Neuronal stem cell (in vitro differentiated cells): ENCODE measurements at regions not wholly inside any gene's neighbourhood (a gene's known extent, or its start where the extent isn't known, plus 50 kb on each side); places are given as distances from the start of the nearest gene placed in this dataset.

Experiments
- DNase-seq: peaks from one replicate; pipeline ENCODE4 v3.0.0-alpha.2; 2013; ENCODE audit warnings: low spot score
- H2AFZ ChIP-seq: one replicate; pipeline ENCODE4 v1.6.1; 2013; ENCODE audit warnings: mild to moderate bottlenecking, low read length, inconsistent platforms
- H2AK5ac ChIP-seq: 2 replicates; pipeline ENCODE4 v1.6.1; 2013; ENCODE audit warnings: low read depth, mild to moderate bottlenecking, inconsistent platforms, low read length, moderate library complexity, mixed read lengths
- H2BK120ac ChIP-seq: 2 replicates; pipeline ENCODE4 v1.6.1; 2013; ENCODE audit warnings: low read depth, mild to moderate bottlenecking, inconsistent platforms, low read length, moderate library complexity, mixed read lengths
- H2BK12ac ChIP-seq: one replicate; pipeline ENCODE4 v1.6.1; 2013; ENCODE audit warnings: low read length, inconsistent platforms
- H2BK15ac ChIP-seq: 2 replicates; pipeline ENCODE4 v1.6.1; 2013; ENCODE audit warnings: mild to moderate bottlenecking, low read length, inconsistent platforms, mixed read lengths
- H2BK5ac ChIP-seq: one replicate; pipeline ENCODE4 v1.6.1; 2013; ENCODE audit warnings: inconsistent platforms, mild to moderate bottlenecking, low read length, moderate library complexity
- H3K14ac ChIP-seq: one replicate; pipeline ENCODE4 v1.6.1; 2013; ENCODE audit warnings: low read length, inconsistent platforms
- H3K18ac ChIP-seq: 2 replicates; pipeline ENCODE4 v1.6.1; 2013; ENCODE audit warnings: low read length, inconsistent platforms
- H3K23ac ChIP-seq: 2 replicates; pipeline ENCODE4 v1.6.1; 2013; ENCODE audit warnings: low read depth, mild to moderate bottlenecking, mixed read lengths, low read length, inconsistent platforms; ENCODE audit not compliant: poor library complexity
- H3K27ac ChIP-seq: replicated peaks from 3 replicates; pipeline ENCODE4 v1.5.1; 2013; ENCODE audit warnings: low read length, inconsistent platforms
- H3K27me3 ChIP-seq, 3 experiments: 2 replicates each; pipeline ENCODE4 v1.6.1; 2013; ENCODE audit warnings: low read length in 3 of 3, mild to moderate bottlenecking in 2 of 3, inconsistent platforms in 1 of 3, low read depth in 1 of 3, mixed read lengths in 1 of 3, moderate library complexity in 1 of 3; ENCODE audit not compliant: control insufficient read depth in 3 of 3, insufficient read depth in 3 of 3
- H3K36me3 ChIP-seq, 2 donors: replicated peaks in 1 of 2; 2 replicates each; pipeline ENCODE4 v1.6.1; 2013; ENCODE audit warnings: low read length in 2 of 2; ENCODE audit not compliant: control insufficient read depth in 2 of 2, insufficient read depth in 2 of 2
- H3K4ac ChIP-seq: 2 replicates; pipeline ENCODE4 v1.6.1; 2013; ENCODE audit warnings: inconsistent platforms, mild to moderate bottlenecking, low read length, moderate library complexity
- H3K4me1 ChIP-seq, 2 donors: 1 replicate in 1 of 2; 2 replicates in 1 of 2; pipeline ENCODE4 v1.6.1; 2013; ENCODE audit warnings: low read length in 2 of 2, low read depth in 1 of 2; ENCODE audit not compliant: control insufficient read depth in 2 of 2, insufficient read depth in 1 of 2
- H3K4me2 ChIP-seq: one replicate; pipeline ENCODE4 v1.6.1; 2013; ENCODE audit warnings: mild to moderate bottlenecking, low read length, inconsistent platforms; ENCODE audit not compliant: insufficient read depth, poor library complexity, severe bottlenecking
- H3K4me3 ChIP-seq, 2 donors: 2 replicates each; pipeline ENCODE4 v1.5.1; 2013; ENCODE audit warnings: low read length in 2 of 2, mild to moderate bottlenecking in 2 of 2, inconsistent platforms in 1 of 2, moderate library complexity in 1 of 2
- H3K79me1 ChIP-seq: one replicate; pipeline ENCODE4 v1.6.1; 2013; ENCODE audit warnings: low read depth, mild to moderate bottlenecking, inconsistent platforms, low read length, moderate library complexity
- H3K9ac ChIP-seq: one replicate; pipeline ENCODE4 v1.6.1; 2013; ENCODE audit warnings: mild to moderate bottlenecking, low read depth, low read length, inconsistent platforms; ENCODE audit not compliant: poor library complexity
- H3K9me3 ChIP-seq, 2 donors: replicated peaks in 1 of 2; 2 replicates each; pipeline versions ENCODE3 to v1.6.1; 2013; ENCODE audit warnings: low read length in 2 of 2, mild to moderate bottlenecking in 2 of 2, inconsistent platforms in 1 of 2, low read depth in 1 of 2, mixed read lengths in 1 of 2, moderate library complexity in 1 of 2; ENCODE audit not compliant: control insufficient read depth in 2 of 2, insufficient read depth in 1 of 2
- H4K8ac ChIP-seq: one replicate; pipeline ENCODE4 v1.6.1; 2013; ENCODE audit warnings: low read depth, mild to moderate bottlenecking, inconsistent platforms, low read length, moderate library complexity
- H4K91ac ChIP-seq: one replicate; pipeline ENCODE4 v1.6.1; 2013; ENCODE audit warnings: low read length, low read depth, mild to moderate bottlenecking, inconsistent platforms; ENCODE audit not compliant: poor library complexity
- WGBS, 2 donors: extraction: QIAGEN DNeasy Blood & Tissue Kit; methylation state at CpG; one replicate each; pipeline ENCODE4 v1.1.7; 2013; ENCODE audit warnings: missing lambda C conversion rate in 2 of 2, mixed read lengths in 1 of 2; ENCODE audit not compliant: insufficient read length in 2 of 2, insufficient replicate concordance in 1 of 2; ENCODE audit errors: extremely low coverage in 2 of 2; 5-methylcytosine and 5-hydroxymethylcytosine counted together

DNA sequence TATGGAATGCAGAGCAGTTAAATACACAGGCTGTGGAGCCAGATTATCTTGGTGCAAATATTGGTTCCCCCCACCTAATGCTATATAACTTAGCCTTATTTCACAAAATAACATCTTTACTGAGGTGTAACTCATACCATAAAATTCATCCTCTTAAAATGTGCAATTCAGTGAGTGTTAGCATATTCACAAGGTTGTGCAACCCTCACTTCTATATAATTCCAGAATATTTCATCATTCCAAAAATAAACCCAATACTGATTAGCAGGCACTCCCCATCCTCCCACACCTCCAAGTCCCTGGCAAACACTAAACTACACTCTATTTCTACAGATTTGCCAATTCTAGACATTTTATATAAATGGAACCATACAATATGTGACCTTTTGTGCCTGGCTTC, 116.3 kb upstream of the CNTN1 start:
- no peak overlapping the region for H3K9ac ChIP-seq
- no peaks in the 10 kb centered on the region for H3K9me3 ChIP-seq
- H3K4ac ChIP-seq: no peak overlapping the region
- no peak overlapping the region for H4K91ac ChIP-seq
- no peak overlapping the region for H3K23ac ChIP-seq
- H2AFZ ChIP-seq: no peak overlapping the region
- H3K4me3 ChIP-seq: no peak overlapping the region
- no peak overlapping the region for H2BK120ac ChIP-seq
- no peaks in the 10 kb centered on the region for H3K4me1 ChIP-seq
- H3K27me3 ChIP-seq: no peaks in the 10 kb centered on the region
- H3K27ac ChIP-seq: no peak overlapping the region
- no peak overlapping the region for H2BK15ac ChIP-seq
- H3K4me2 ChIP-seq: no peak overlapping the region
- H3K79me1 ChIP-seq: no peaks in the 10 kb centered on the region
- no peak overlapping the region for H2AK5ac ChIP-seq
- no peak overlapping the region for H2BK5ac ChIP-seq
- no peaks in the 10 kb centered on the region for H3K36me3 ChIP-seq
- H3K14ac ChIP-seq: no peak overlapping the region
- H2BK12ac ChIP-seq: no peak overlapping the region
- no peak overlapping the region for H3K18ac ChIP-seq
- H4K8ac ChIP-seq: no peak overlapping the region
- no peak for DNase-seq

DNA sequence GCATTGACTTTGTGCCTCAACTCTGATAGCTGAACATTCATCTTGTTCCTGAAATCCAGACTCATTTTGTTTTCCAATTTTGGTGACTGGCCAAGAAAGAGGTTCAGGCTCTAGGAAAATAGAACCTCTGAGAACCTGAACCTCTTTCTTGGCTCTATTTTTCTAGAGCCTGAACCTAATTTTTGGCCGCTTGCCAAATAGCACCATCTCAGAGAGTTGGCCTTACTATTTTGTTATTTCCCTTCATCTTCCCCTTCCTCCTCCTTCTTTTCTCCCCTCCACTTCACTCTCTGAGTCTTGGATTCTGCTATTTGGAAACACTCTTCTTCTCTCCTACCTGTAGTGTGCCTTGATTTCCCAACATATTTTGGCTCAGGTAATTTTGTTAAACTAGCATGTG, 114.4 kb upstream of the CNTN1 start:
- no peak overlapping the region for H3K14ac ChIP-seq
- H2AFZ ChIP-seq: no peak overlapping the region
- H3K9me3 ChIP-seq: peaks cover 2 to 4% of the 10 kb centered on the region in 2 donors
- H2BK12ac ChIP-seq: no peak overlapping the region
- H2AK5ac ChIP-seq: no peak overlapping the region
- no peaks in the 10 kb centered on the region for H3K36me3 ChIP-seq
- H2BK15ac ChIP-seq: no peak overlapping the region
- H3K4ac ChIP-seq: no peak overlapping the region
- H2BK120ac ChIP-seq: no peak overlapping the region
- H3K9ac ChIP-seq: no peak overlapping the region
- DNase-seq: no peak
- H4K8ac ChIP-seq: no peak overlapping the region
- no peak overlapping the region for H3K23ac ChIP-seq
- no peaks in the 10 kb centered on the region for H3K79me1 ChIP-seq
- no peak overlapping the region for H4K91ac ChIP-seq
- H2BK5ac ChIP-seq: no peak overlapping the region
- no CpG with 5 or more reads among the region's 1 CpG for WGBS, 2 donors
- H3K27ac ChIP-seq: no peak overlapping the region
- H3K18ac ChIP-seq: no peak overlapping the region
- no peaks in the 10 kb centered on the region for H3K4me1 ChIP-seq
- no peak overlapping the region for H3K4me3 ChIP-seq
- H3K4me2 ChIP-seq: no peak overlapping the region
- H3K27me3 ChIP-seq: no peaks in the 10 kb centered on the region

DNA sequence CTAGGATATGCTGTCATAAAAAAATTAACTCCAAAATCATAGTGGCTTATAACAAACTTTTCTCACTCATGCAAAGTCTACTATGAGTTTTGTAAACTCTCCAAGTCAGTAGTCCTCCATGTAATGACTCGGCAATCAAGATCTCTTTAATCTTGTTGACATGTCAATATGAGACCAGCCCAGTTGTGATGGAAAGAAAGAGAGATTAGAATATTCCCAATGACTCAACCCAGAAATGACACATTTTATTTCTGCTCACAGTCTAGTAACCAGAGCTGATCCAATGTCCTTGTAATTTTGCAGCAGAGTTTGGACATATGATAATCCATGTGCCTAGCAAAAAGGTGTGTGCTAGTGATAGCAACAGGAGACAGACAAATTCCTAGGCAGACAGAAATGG, 112.6 kb upstream of the CNTN1 start:
- Histone ChIP-seq H3K9me3 (peaks cover 2 to 4% of the 10 kb centered on the region in 2 donors), H3K18ac (no peak overlapping the region), H3K36me3 (no peaks in the 10 kb centered on the region), H3K4me3 (no peak overlapping the region), H2AK5ac (no peak overlapping the region), H3K4me2 (no peak overlapping the region), H3K27ac (no peak overlapping the region), H2BK5ac (no peak overlapping the region), H3K9ac (no peak overlapping the region), H3K14ac (no peak overlapping the region), H3K23ac (no peak overlapping the region), H4K8ac (no peak overlapping the region), H2BK12ac (no peak overlapping the region), H3K79me1 (no peaks in the 10 kb centered on the region), H2BK120ac (no peak overlapping the region), H3K4ac (no peak overlapping the region), H2BK15ac (no peak overlapping the region), H4K91ac (no peak overlapping the region), H3K27me3 (no peaks in the 10 kb centered on the region), H3K4me1 (no peaks in the 10 kb centered on the region), H2AFZ (no peak overlapping the region)
- WGBS, 2 donors: no CpG with 5 or more reads among the region's 1 CpG
- no peak for DNase-seq

DNA sequence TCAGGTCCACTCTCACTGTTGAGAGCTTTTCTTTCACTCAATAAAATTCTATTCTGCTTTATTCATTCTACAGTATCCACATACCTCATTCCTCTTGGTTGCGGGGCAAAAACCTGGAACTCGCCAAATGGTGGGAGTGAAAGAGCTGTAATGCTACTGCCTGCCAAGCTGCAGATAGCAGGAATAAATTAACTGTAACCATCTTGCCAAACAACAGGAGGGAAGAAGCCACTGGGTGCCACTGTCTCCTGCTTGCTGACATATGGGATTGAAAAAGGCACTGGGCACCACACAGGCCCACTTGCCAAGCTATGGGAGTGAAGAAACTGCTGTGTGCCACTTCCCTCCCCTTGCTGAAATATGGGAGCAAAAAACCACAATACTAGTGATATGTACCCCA, 111.9 kb upstream of the CNTN1 start:
- Histone ChIP-seq H2BK5ac (no peak overlapping the region), H2AFZ (no peak overlapping the region), H3K23ac (no peak overlapping the region), H3K18ac (no peak overlapping the region), H4K8ac (no peak overlapping the region), H3K9me3 (peaks cover 2 to 4% of the 10 kb centered on the region in 2 donors), H3K4me3 (no peak overlapping the region), H3K14ac (no peak overlapping the region), H3K79me1 (no peaks in the 10 kb centered on the region), H2BK15ac (no peak overlapping the region), H3K9ac (no peak overlapping the region), H3K4ac (no peak overlapping the region), H3K4me1 (no peaks in the 10 kb centered on the region), H2AK5ac (no peak overlapping the region), H2BK12ac (no peak overlapping the region), H3K27ac (no peak overlapping the region), H3K27me3 (no peaks in the 10 kb centered on the region), H2BK120ac (no peak overlapping the region), H4K91ac (no peak overlapping the region), H3K4me2 (no peak overlapping the region), H3K36me3 (no peaks in the 10 kb centered on the region)
- no peak for DNase-seq
- WGBS, 2 donors: no CpG with 5 or more reads among the region's 2 CpGs
